Right lobe of liver (tissue), 6 donors: ENCODE measurements at regions not wholly inside any gene's neighbourhood (a gene's known extent, or its start where the extent isn't known, plus 50 kb on each side); places are given as distances from the start of the nearest gene placed in this dataset.

Experiments
- ATAC-seq, 4 donors: fragments of 200-7000 bp; cut with Tn5 transposase; one replicate each; pipeline ENCODE4 v1.9.1; 2020; ENCODE audit warnings: mild to moderate bottlenecking in 4 of 4, moderate library complexity in 4 of 4
- DNase-seq, 3 donors: peaks; one replicate each; pipeline ENCODE4 v3.0.0-alpha.2; 2020
- H3K27ac ChIP-seq, 3 donors: fragments of 200-600 bp; one replicate each; pipeline ENCODE4 v1.8.0; 2022
- H3K27me3 ChIP-seq, 2 donors: fragments of 200-600 bp; one replicate each; pipeline ENCODE4 v1.8.0; 2022
- H3K36me3 ChIP-seq, 4 donors: fragments of 200-600 bp; sonication (generic) in 1 of 4; one replicate each; pipeline versions ENCODE4 v1.5.1 to v1.8.0; 2017 to 2022; ENCODE audit warnings: control low read depth in 1 of 4
- H3K4me1 ChIP-seq, 4 donors: fragments of 200-600 bp; sonication (generic) in 1 of 4; one replicate each; pipeline versions ENCODE4 v1.5.1 to v1.8.0; 2017 to 2022; ENCODE audit warnings: control low read depth in 1 of 4
- H3K4me3 ChIP-seq, 3 donors: fragments of 200-600 bp; one replicate each; pipeline ENCODE4 v1.8.0; 2022
- H3K9me3 ChIP-seq, 4 donors: fragments of 200-600 bp; sonication (generic) in 1 of 4; one replicate each; pipeline versions ENCODE4 v1.5.1 to v1.8.0; 2017 to 2022; ENCODE audit warnings: control low read depth in 1 of 4
- POLR2A ChIP-seq: fragments of 450-650 bp; IDR thresholded peaks from one replicate; pipeline ENCODE4 v1.6.1; 2017; ENCODE audit warnings: antibody characterized with exemption, mild to moderate bottlenecking
- WGBS: methylation state at CpG from one replicate; pipeline ENCODE4 v1.1.6; 2018; ENCODE audit warnings: low coverage, low lambda C conversion rate; ENCODE audit not compliant: insufficient coverage; ENCODE audit errors: missing lambda C conversion rate; 5-methylcytosine and 5-hydroxymethylcytosine counted together
- intact Hi-C, 2 donors: fragments of 100-400 bp; cut with DNase I; formaldehyde crosslinking; loops; one replicate each; pipeline versions ENCODE4 v1.11.2 to v1.14.1; 2022
- TF ChIP-seq, protein P1 (sequence below), 4 donors: fragments of 200-600 bp in 3 of 4; fragments of 450-650 bp in 1 of 4; IDR thresholded peaks; one replicate each; pipeline versions ENCODE4 v1.5.1 to v1.8.0; 2016 to 2022; ENCODE audit warnings: antibody characterized with exemption in 4 of 4, mild to moderate bottlenecking in 2 of 4
- donor health status: DM: no; HTN: yes; CAD: no.
- donor health status: DM: no; HTN: no; CAD: no.
- donor health status: DM: no; HTN: no; CAD: no.
- donor health status: DM: no; HTN: yes; CAD: no.
- donor health status: DM: no; HTN: yes; CAD: no.

DNA sequence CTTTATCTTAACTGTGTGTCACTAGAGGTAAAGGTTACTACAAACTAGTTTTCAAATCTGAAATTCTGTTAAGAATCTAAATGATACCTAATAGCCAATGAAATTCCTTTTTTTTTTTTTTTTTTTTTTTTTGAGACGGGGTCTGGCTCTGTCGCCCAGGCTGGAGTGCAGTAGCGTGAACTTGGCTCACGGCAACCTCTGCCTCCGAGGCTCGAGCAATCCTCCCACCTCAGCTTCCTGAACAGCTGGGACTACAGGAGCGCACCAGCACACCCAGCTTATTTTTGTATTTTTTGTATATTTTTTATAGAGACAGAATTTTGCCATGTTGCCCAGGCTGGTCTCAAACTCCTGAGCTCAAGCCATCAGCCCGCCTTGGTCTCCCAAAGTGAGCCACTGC, 160.3 kb upstream of the NEBL start:
- DNase-seq = no peak
- no peak for TF ChIP-seq POLR2A
- TF ChIP-seq, protein P1, sequence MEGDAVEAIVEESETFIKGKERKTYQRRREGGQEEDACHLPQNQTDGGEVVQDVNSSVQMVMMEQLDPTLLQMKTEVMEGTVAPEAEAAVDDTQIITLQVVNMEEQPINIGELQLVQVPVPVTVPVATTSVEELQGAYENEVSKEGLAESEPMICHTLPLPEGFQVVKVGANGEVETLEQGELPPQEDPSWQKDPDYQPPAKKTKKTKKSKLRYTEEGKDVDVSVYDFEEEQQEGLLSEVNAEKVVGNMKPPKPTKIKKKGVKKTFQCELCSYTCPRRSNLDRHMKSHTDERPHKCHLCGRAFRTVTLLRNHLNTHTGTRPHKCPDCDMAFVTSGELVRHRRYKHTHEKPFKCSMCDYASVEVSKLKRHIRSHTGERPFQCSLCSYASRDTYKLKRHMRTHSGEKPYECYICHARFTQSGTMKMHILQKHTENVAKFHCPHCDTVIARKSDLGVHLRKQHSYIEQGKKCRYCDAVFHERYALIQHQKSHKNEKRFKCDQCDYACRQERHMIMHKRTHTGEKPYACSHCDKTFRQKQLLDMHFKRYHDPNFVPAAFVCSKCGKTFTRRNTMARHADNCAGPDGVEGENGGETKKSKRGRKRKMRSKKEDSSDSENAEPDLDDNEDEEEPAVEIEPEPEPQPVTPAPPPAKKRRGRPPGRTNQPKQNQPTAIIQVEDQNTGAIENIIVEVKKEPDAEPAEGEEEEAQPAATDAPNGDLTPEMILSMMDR (IDR thresholded peaks at IDR 0.05) = no peak

DNA sequence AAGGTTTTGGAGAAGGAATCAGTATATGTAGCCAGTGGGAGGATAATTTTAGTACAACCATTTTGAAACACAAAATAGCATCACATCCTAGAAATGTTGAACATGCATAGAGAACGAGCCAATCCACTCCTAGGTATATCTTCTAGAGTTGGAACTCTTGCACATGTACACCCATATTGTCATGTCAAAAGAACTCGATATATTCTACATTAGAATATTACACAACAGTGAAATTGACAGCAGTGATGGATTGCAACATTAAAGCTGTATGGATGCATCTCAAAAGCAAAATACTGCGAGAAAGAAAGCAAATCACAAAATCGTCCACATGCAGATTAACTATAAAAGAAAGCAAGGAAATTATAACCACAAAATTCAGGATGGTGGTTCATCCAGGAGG, 159.3 kb upstream of the NEBL start:
- Histone ChIP-seq H3K27ac (no peak overlapping the region), H3K4me1 (no peaks in the 10 kb centered on the region), H3K4me3 (no peak overlapping the region), H3K27me3 (no peaks in the 10 kb centered on the region), H3K9me3 (no peaks in the 10 kb centered on the region), H3K36me3 (no peaks in the 10 kb centered on the region)
- TF ChIP-seq POLR2A = no peak
- TF ChIP-seq, protein P1 (IDR thresholded peaks at IDR 0.05) = no peak
- 57% methylated on average over 4 of the region's 4 CpGs for WGBS
- ATAC-seq (no peak), DNase-seq (no peak)
- intact Hi-C loops = no loop called here

More for the DNA sequence above, 160.3 kb upstream of the NEBL start:
- intact Hi-C loops = no loop called here
- Histone ChIP-seq H3K4me1 (no peaks in the 10 kb centered on the region), H3K4me3 (no peak overlapping the region), H3K9me3 (no peaks in the 10 kb centered on the region), H3K27ac (no peak overlapping the region), H3K36me3 (no peaks in the 10 kb centered on the region), H3K27me3 (no peaks in the 10 kb centered on the region)
- no peak for ATAC-seq
- 84% methylated on average over 5 of the region's 8 CpGs for WGBS

DNA sequence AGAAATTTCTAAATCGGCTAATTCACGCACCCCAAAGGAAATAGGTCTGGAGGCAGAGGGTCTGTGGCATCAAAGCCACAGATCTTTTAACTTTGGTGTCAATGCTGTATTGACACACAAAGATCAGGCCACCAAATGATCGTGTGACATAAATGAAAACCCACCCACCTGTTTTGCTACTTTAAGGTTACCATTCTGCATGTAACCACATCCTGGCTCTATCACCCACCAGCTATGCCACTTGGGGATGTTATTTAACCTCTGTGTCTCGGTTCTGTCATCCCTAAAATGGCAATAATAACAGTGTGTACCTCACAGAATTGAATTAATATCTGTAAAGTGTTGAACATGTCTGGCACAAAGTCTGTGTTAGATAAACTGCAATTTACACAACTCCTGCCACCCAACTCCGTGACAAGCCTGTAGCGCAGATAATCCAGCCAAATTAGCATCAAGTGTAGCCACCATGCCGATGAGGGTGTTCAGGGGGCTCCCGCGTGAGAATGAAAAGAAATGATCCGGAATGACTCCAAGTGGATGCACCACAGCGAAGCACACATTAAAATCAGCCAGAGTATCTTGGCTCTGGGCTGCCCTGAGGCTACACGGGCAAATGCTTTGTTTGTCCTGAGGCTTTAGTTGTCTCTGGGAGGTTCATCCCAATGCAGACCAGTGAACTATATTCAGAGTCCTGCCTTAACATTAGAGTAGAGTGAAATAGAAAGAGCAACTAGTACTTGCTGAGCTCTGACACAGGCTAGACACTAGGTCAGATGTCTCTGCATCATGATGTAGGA, 158.4 kb upstream of the NEBL start:
- WGBS = 64% methylated on average over 8 of the region's 12 CpGs
- no peak for DNase-seq
- Histone ChIP-seq H3K27ac (no peak overlapping the region), H3K4me3 (no peak overlapping the region), H3K4me1 (no peaks in the 10 kb centered on the region), H3K9me3 (no peaks in the 10 kb centered on the region), H3K27me3 (no peaks in the 10 kb centered on the region), H3K36me3 (no peaks in the 10 kb centered on the region)
- TF ChIP-seq, protein P1 (IDR thresholded peaks at IDR 0.05) = no peak
- TF ChIP-seq POLR2A = no peak
- intact Hi-C loops = no loop called here
- no peak for ATAC-seq

DNA sequence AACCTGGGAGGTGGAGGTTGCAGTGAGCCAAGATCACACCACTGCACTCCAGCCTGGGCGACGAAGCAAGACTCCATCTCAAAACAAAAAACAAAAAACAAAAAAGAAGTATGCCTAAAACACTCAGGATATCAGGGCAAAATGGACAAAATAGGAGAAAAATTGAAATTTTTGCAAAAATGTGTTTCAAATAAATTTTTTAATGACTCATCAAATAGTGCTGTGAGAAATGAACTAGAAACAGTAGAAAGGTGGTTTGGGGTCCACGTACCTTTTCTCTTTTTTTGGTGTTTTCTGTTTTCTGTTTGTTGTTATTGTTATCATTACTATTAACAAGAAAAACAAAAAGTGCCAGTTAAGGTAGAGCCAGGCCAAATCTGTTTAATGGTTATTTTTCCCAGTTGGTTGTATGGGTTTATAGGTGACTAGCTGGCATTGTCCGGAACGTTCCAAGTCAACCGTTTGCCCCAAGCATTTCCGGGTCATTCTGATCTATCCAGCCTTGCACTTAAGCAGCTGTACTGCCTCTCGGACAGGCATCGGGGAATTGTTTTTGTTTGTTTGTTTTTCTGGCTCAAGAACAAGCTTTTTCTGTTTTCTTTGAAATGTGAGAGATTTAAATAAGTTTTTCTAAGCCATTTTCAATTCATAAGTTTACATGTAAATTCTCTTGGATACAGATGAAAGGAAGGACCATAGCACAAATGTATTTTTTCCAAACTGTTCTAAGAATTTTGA, 157.0 kb upstream of the NEBL start:
- Histone ChIP-seq H3K27me3 (no peaks in the 10 kb centered on the region), H3K4me3 (no peak overlapping the region), H3K27ac (no peak overlapping the region), H3K9me3 (no peaks in the 10 kb centered on the region), H3K36me3 (no peaks in the 10 kb centered on the region), H3K4me1 (no peaks in the 10 kb centered on the region)
- ATAC-seq = no peak
- 77% methylated on average over 9 of the region's 9 CpGs for WGBS
- DNase-seq = no peak
- no peak for TF ChIP-seq POLR2A
- TF ChIP-seq, protein P1 (IDR thresholded peaks at IDR 0.05) = no peak
- intact Hi-C loops = no loop called here
